ENCODE measurements at regions not wholly inside any gene's neighbourhood (a gene's known extent, or its start where the extent isn't known, plus 50 kb on each side); places are given as distances from the start of the nearest gene placed in this dataset.

DNA sequence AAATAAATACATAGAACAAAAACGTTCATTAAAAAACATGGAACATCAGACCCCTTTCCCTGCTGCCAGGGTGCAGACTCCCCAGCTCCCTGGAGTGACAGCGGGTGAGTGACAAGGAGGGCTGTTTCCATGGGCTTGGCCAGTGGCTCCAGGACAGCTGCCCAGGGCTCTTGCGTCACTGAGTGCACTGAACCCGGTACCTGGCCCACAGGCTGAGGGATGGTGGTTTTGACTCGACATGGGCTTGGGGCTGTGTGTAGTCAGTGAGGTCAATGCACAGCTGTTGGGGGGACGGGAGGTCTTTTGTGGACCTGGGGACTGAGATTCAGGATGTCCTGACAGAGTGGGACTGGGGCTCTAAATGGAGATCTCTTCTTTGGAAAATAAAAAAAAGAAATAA lies 142.1 kb upstream of the B3GAT1 start:
- TF ChIP-seq CTCF (conservative IDR thresholded peaks at IDR 0.05; ENCODE audit: low read length) = no peak
- no peak for TF ChIP-seq EZH2phosphoT487 (IDR thresholded peaks at IDR 0.05; ENCODE audit: borderline replicate concordance)

All from Loucy (cell line).